Effector CD8-positive, alpha-beta T cell (primary cell): ENCODE measurements at regions not wholly inside any gene's neighbourhood (a gene's known extent, or its start where the extent isn't known, plus 50 kb on each side); places are given as distances from the start of the nearest gene placed in this dataset.

Experiments used
- DNase-seq: peaks from one replicate; lab custom pipeline; 2025; lab: John Stamatoyannopoulos, UW

- no peak for DNase-seq
These were observed 279.9 kb downstream of the BRD1 start for GRCh38 chr22:49547751-49548239.

- DNase-seq = no peak
These were observed 280.7 kb downstream of the BRD1 start for GRCh38 chr22:49546811-49547585.

GRCh38 chr22:49545606-49546005, 282.1 kb downstream of the BRD1 start:
- no peak for DNase-seq

GRCh38 chr22:49544286-49544685, 283.4 kb downstream of the BRD1 start:
- DNase-seq = no peak

- DNase-seq = no peak
These were observed 283.8 kb downstream of the BRD1 start for GRCh38 chr22:49543876-49544275.

- no peak for DNase-seq
These were observed 285.9 kb downstream of the BRD1 start for GRCh38 chr22:49541693-49542230.

GRCh38 chr22:49540913-49541692, 286.6 kb downstream of the BRD1 start:
- DNase-seq = no peak

- no peak for DNase-seq
These were observed 287.4 kb downstream of the BRD1 start for GRCh38 chr22:49540084-49540912.

- no peak for DNase-seq
These were observed 289.7 kb downstream of the BRD1 start for GRCh38 chr22:49538006-49538405.

GRCh38 chr22:49536571-49537131, 291.0 kb downstream of the BRD1 start:
- no peak for DNase-seq

- no peak for DNase-seq
These were observed 292.0 kb downstream of the BRD1 start for GRCh38 chr22:49535527-49536125.

- no peak for DNase-seq
These were observed 292.5 kb downstream of the BRD1 start for GRCh38 chr22:49535126-49535525.

- DNase-seq = no peak
These were observed 293.3 kb downstream of the BRD1 start for GRCh38 chr22:49534386-49534785.

GRCh38 chr22:49533886-49534285, 293.8 kb downstream of the BRD1 start:
- DNase-seq = no peak

- DNase-seq = no peak
These were observed 294.5 kb downstream of the BRD1 start for GRCh38 chr22:49532869-49533802.

GRCh38 chr22:49531368-49531791, 296.3 kb downstream of the BRD1 start:
- DNase-seq = no peak

- no peak for DNase-seq
These were observed 296.9 kb downstream of the BRD1 start for GRCh38 chr22:49530671-49531367.

- no peak for DNase-seq
These were observed 299.3 kb downstream of the BRD1 start for GRCh38 chr22:49528420-49528720.

GRCh38 chr22:49527611-49528419, 299.9 kb downstream of the BRD1 start:
- DNase-seq = no peak
